SK-N-SH (cell line): ENCODE measurements at regions not wholly inside any gene's neighbourhood (a gene's known extent, or its start where the extent isn't known, plus 50 kb on each side); places are given as distances from the start of the nearest gene placed in this dataset.
"Not testable (repeated sequence)": the region's sequence is repeated elsewhere in the genome, so short reads cannot be mapped to it uniquely, and the experiment has no call there.

Experiments
- CTCF ChIA-PET: fragments of 300-600, 350-600 bp; formaldehyde crosslinking; extraction: SDS; loops from one replicate; lab custom pipeline; 2021; lab: Yijun Ruan, JAX
- POLR2A ChIA-PET: fragments of 350-600 bp; sonication (Branson Sonifier 250); formaldehyde crosslinking; extraction: SDS; loops from one replicate; lab custom pipeline; 2020; ENCODE audit warnings: antibody characterized with exemption, inconsistent platforms; lab: Yijun Ruan, JAX
- DNase-seq: peaks from one replicate; pipeline ENCODE4 v3.0.0; 2012
- H2AFZ ChIP-seq: fragments of 200-600 bp; sonication (generic); 2 replicates; pipeline ENCODE4 v1.8.1; 2016; ENCODE audit warnings: antibody characterized with exemption, mild to moderate bottlenecking, low read depth
- H3F3A ChIP-seq: fragments of 200-600 bp; sonication (generic); replicated peaks from 2 replicates; pipeline ENCODE3; 2016; ENCODE audit warnings: antibody characterized with exemption, mild to moderate bottlenecking; ENCODE audit not compliant: insufficient read depth
- H3K27ac ChIP-seq, 2 experiments: fragments of 200-500 bp in 1 of 2; fragments of 200-600 bp in 1 of 2; sonication (Bioruptor generic) in 1 of 2; sonication (generic), shearing (Covaris generic) in 1 of 2; 2 replicates each; pipeline versions ENCODE4 v1.5.1 to v1.6.1; 2014 to 2016; ENCODE audit warnings: low read depth in 2 of 2, inconsistent platforms in 1 of 2, low read length in 1 of 2, mild to moderate bottlenecking in 1 of 2, mixed read lengths in 1 of 2
- H3K27me3 ChIP-seq: fragments of 200-600 bp; sonication (generic), shearing (Covaris generic); 2 replicates; pipeline ENCODE4 v1.6.1; 2016; ENCODE audit warnings: mixed run types; ENCODE audit not compliant: insufficient read depth
- H3K36me3 ChIP-seq, 2 experiments: fragments of 200-500 bp in 1 of 2; fragments of 200-600 bp in 1 of 2; sonication (Bioruptor generic) in 1 of 2; sonication (generic) in 1 of 2; replicated peaks in 1 of 2; 2 replicates each; pipeline versions ENCODE3 to v1.5.1; 2014 to 2016; ENCODE audit warnings: low read length in 1 of 2, mild to moderate bottlenecking in 1 of 2; ENCODE audit not compliant: insufficient read depth in 2 of 2, control insufficient read depth in 1 of 2
- H3K4me1 ChIP-seq, 2 experiments: fragments of 200-500 bp in 1 of 2; fragments of 200-600 bp in 1 of 2; sonication (Bioruptor generic) in 1 of 2; sonication (generic), shearing (Covaris generic) in 1 of 2; 2 replicates each; pipeline versions ENCODE4 v1.5.1 to v1.6.1; 2014 to 2016; ENCODE audit warnings: low read depth in 1 of 2, low read length in 1 of 2, mixed run types in 1 of 2; ENCODE audit not compliant: insufficient read depth in 2 of 2, control insufficient read depth in 1 of 2
- H3K4me2 ChIP-seq: fragments of 200-600 bp; sonication (generic), shearing (Covaris generic); 2 replicates; pipeline ENCODE4 v1.6.1; 2017; ENCODE audit warnings: mixed run types
- H3K4me3 ChIP-seq, 2 experiments: fragments of 200-500 bp in 1 of 2; fragments of 200-600 bp in 1 of 2; sonication (Bioruptor generic) in 1 of 2; sonication (generic), shearing (Covaris generic) in 1 of 2; 2 replicates each; pipeline versions ENCODE4 v1.5.1 to v1.8.1; 2014 to 2016; ENCODE audit warnings: low read depth in 2 of 2, inconsistent platforms in 1 of 2, low read length in 1 of 2, mild to moderate bottlenecking in 1 of 2, mixed read lengths in 1 of 2, moderate library complexity in 1 of 2
- H3K79me2 ChIP-seq: fragments of 200-600 bp; sonication (generic); 2 replicates; pipeline ENCODE4 v1.8.1; 2017; ENCODE audit warnings: mild to moderate bottlenecking; ENCODE audit not compliant: insufficient read depth
- H3K9ac ChIP-seq: fragments of 200-600 bp; sonication (generic); 2 replicates; pipeline ENCODE4 v1.6.1; 2017; ENCODE audit warnings: mixed run types
- H3K9me2 ChIP-seq: fragments of 200-600 bp; sonication (generic); 2 replicates; pipeline ENCODE4 v1.6.1; 2017; ENCODE audit warnings: mixed run types
- H3K9me3 ChIP-seq: fragments of 200-600 bp; sonication (generic); 2 replicates; pipeline ENCODE4 v1.6.1; 2017; ENCODE audit warnings: mixed run types, mild to moderate bottlenecking, moderate library complexity
- H4K20me1 ChIP-seq: fragments of 200-600 bp; sonication (generic); 2 replicates; pipeline ENCODE4 v1.6.1; 2017; ENCODE audit warnings: mild to moderate bottlenecking, mixed run types; ENCODE audit not compliant: insufficient read depth
- FOXJ3 ChIP-seq: sonication (generic); formaldehyde crosslinking; IDR thresholded peaks from 2 replicates; pipeline ENCODE4 v1.5.1; 2020; ENCODE audit warnings: mild to moderate bottlenecking, missing genetic modification reagents
- FOXM1 ChIP-seq: IDR thresholded peaks from 2 replicates; pipeline ENCODE4 v1.4.0; 2012; ENCODE audit warnings: low read depth, mild to moderate bottlenecking
- RXRA ChIP-seq: IDR thresholded peaks from 2 replicates; pipeline ENCODE4 v1.4.0; 2012; ENCODE audit warnings: low read depth, mild to moderate bottlenecking, borderline replicate concordance
- WGBS: methylation state at CpG from one replicate; pipeline ENCODE4 v1.1.6; 2017; ENCODE audit warnings: low lambda C conversion rate; 5-methylcytosine and 5-hydroxymethylcytosine counted together
- TF ChIP-seq, protein P1 (sequence below): fragments of 150-350 bp; IDR thresholded peaks from 2 replicates; pipeline ENCODE4 v1.6.1; 2017; ENCODE audit warnings: antibody characterized with exemption, low read length, low read depth, borderline replicate concordance
- TF ChIP-seq, protein P2 (sequence below): IDR thresholded peaks from 2 replicates; pipeline ENCODE4 v1.4.0; 2012; ENCODE audit warnings: low read depth
- TF ChIP-seq, protein P3 (sequence below): fragments of 150-350 bp; IDR thresholded peaks from 2 replicates; pipeline ENCODE4 v1.6.1; 2016; ENCODE audit warnings: mild to moderate bottlenecking, low read depth, low read length

DNA sequence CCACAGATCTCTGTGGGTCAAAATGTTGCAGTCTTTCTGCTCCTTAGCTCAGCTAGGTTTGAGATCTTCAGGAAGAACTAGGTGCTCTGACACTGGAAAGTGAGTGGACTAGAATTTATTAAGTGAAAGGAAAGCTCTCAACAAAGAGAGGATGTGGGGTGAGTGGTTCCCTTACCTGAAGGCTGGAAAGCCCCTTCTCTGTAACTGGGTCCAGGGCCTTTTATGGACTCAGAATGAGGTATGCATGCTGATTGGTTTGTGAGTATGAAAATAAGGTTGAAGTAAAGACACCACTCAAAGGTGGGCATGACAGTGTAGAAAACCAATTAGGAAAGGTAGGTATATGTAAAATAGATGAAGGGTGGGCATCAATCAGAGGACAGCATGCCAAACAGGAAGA lies 485.5 kb downstream of the CD109 start:
- TF ChIP-seq RXRA: no peak
- H3K9me3 ChIP-seq: no peaks in the 10 kb centered on the region

DNA sequence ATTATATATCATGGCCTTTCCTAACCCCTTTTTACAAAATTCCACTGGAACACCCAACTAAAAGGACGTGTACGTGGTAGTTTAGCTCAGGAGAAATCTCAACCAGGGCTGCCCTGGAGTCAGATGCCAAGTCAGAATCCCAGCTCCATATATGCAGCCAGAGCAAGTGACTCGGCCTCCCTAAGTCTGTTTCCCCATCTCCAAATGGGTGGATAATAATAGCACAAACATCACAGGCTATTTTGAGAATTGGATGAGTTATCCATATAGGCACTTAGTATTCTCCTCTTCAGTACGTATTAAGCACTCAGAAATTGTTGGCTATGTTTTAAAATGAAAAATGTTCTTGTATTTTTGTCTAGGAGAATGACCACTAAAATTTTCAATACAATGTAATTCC lies 481.5 kb downstream of the CD109 start:
- POLR2A ChIA-PET: no interaction called here
- H3K27me3 ChIP-seq: no peaks in the 10 kb centered on the region
- CTCF ChIA-PET: no interaction called here
- H2AFZ ChIP-seq: no peak overlapping the region
- TF ChIP-seq FOXM1 (no peak), FOXJ3 (CRISPR knock-in tag) (no peak)
- TF ChIP-seq, protein P1, sequence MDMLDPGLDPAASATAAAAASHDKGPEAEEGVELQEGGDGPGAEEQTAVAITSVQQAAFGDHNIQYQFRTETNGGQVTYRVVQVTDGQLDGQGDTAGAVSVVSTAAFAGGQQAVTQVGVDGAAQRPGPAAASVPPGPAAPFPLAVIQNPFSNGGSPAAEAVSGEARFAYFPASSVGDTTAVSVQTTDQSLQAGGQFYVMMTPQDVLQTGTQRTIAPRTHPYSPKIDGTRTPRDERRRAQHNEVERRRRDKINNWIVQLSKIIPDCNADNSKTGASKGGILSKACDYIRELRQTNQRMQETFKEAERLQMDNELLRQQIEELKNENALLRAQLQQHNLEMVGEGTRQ: no peak
- TF ChIP-seq, protein P2, sequence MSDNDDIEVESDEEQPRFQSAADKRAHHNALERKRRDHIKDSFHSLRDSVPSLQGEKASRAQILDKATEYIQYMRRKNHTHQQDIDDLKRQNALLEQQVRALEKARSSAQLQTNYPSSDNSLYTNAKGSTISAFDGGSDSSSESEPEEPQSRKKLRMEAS: no peak
- TF ChIP-seq, protein P3, sequence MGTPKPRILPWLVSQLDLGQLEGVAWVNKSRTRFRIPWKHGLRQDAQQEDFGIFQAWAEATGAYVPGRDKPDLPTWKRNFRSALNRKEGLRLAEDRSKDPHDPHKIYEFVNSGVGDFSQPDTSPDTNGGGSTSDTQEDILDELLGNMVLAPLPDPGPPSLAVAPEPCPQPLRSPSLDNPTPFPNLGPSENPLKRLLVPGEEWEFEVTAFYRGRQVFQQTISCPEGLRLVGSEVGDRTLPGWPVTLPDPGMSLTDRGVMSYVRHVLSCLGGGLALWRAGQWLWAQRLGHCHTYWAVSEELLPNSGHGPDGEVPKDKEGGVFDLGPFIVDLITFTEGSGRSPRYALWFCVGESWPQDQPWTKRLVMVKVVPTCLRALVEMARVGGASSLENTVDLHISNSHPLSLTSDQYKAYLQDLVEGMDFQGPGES: no peak
- no peaks in the 10 kb centered on the region for H3K9me2 ChIP-seq
- H3K27ac ChIP-seq: no peak overlapping the region
- no peaks in the 10 kb centered on the region for H3F3A ChIP-seq
- no peak overlapping the region for H3K4me2 ChIP-seq
- H4K20me1 ChIP-seq: no peaks in the 10 kb centered on the region
- H3K9me3 ChIP-seq: no peaks in the 10 kb centered on the region
- no peak overlapping the region for H3K9ac ChIP-seq
- no peaks in the 10 kb centered on the region for H3K4me1 ChIP-seq
- no peak for DNase-seq
- no peaks in the 10 kb centered on the region for H3K36me3 ChIP-seq
- WGBS: 5% methylated on average over 4 of the region's 4 CpGs
- no peak overlapping the region for H3K4me3 ChIP-seq
- H3K79me2 ChIP-seq: no peaks in the 10 kb centered on the region

More for the DNA sequence above, 485.5 kb downstream of the CD109 start:
- no peak for DNase-seq
- POLR2A ChIA-PET: no interaction called here
- no peaks in the 10 kb centered on the region for H3K9me2 ChIP-seq
- CTCF ChIA-PET: no interaction called here
- H4K20me1 ChIP-seq: no peaks in the 10 kb centered on the region
- no peaks in the 10 kb centered on the region for H3F3A ChIP-seq
- no peak overlapping the region for H3K27ac ChIP-seq
- H2AFZ ChIP-seq: no peak overlapping the region
- no peaks in the 10 kb centered on the region for H3K79me2 ChIP-seq
- H3K4me1 ChIP-seq: no peaks in the 10 kb centered on the region
- no peaks in the 10 kb centered on the region for H3K27me3 ChIP-seq
- H3K9ac ChIP-seq: no peak overlapping the region
- H3K4me3 ChIP-seq: no peak overlapping the region
- H3K4me2 ChIP-seq: no peak overlapping the region
- H3K36me3 ChIP-seq: no peaks in the 10 kb centered on the region

DNA sequence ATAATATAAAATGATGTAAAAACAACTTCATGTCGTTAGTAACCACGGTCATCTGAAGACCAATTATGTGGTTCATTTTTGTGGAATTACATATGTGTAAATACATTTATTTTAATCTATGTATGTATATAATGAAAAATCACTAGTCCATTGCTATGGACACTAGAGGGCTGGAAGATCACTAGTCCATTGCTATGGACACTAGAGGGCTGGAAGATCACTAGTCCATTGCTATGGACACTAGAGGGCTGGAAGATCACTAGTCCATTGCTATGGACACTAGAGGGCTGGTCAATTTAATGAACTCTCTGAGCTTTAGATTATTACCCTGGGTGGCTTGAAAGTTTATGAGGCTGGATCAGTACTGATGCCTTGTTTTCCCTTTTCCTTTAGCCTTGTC lies 474.5 kb downstream of the CD109 start:
- H2AFZ ChIP-seq, H3F3A ChIP-seq, H3K4me2 ChIP-seq, H3K9ac ChIP-seq, H3K9me3 ChIP-seq, H4K20me1 ChIP-seq, H3K9me2 ChIP-seq, H3K27ac ChIP-seq, H3K4me1 ChIP-seq, H3K79me2 ChIP-seq, DNase-seq, H3K27me3 ChIP-seq, H3K4me3 ChIP-seq, CTCF ChIA-PET, H3K36me3 ChIP-seq, POLR2A ChIA-PET: not testable (repeated sequence)
- WGBS: 4% methylated on average over 2 of the region's 2 CpGs
